ENCODE measurements at regions not wholly inside any gene's neighbourhood (a gene's known extent, or its start where the extent isn't known, plus 50 kb on each side); places are given as distances from the start of the nearest gene placed in this dataset.

GRCh38 chr4:114527637-114528036, 71.0 kb upstream of the UGT8 start:
- in situ Hi-C loops (cut with MboI; ENCODE audit: low pct_unique_long_range_greater_than_20kb, low sequenced_read_pairs, unreplicated experiment) = no loop called here
- DNase-seq (ENCODE audit: low spot score) = no peak
- TF ChIP-seq CTCF (IDR thresholded peaks at IDR 0.05; ENCODE audit: extremely low read depth, insufficient read depth, missing control alignments) = no peak

DNA sequence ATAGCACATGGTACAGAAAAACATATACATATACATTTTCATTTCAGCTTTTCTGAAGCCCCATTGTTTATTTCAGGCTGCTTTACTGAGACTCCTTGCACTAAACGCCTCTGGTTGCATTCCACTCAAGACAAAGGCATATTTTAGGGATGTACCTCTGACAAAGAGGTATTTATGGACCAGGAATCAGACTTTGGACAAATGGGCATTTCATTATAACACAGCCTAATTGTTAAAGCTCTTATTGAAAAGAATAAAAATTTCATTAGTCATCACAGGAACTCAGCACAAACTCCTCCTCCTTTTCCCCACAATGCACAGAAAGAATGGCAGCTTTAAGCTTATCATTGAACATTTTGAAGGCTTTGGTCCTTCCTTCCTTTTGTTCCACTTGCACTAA, 62.9 kb upstream of the UGT8 start:
- no peak for DNase-seq (ENCODE audit: low spot score)
- in situ Hi-C loops (cut with MboI; ENCODE audit: low pct_unique_long_range_greater_than_20kb, low sequenced_read_pairs, unreplicated experiment) = no loop called here
- TF ChIP-seq CTCF (IDR thresholded peaks at IDR 0.05; ENCODE audit: extremely low read depth, insufficient read depth, missing control alignments) = no peak

- in situ Hi-C loops (cut with MboI; ENCODE audit: low pct_unique_long_range_greater_than_20kb, low sequenced_read_pairs, unreplicated experiment) = no loop called here
- DNase-seq (ENCODE audit: low spot score) = no peak
- TF ChIP-seq CTCF (IDR thresholded peaks at IDR 0.05; ENCODE audit: extremely low read depth, insufficient read depth, missing control alignments) = no peak
These were observed 61.3 kb upstream of the UGT8 start for GRCh38 chr4:114537352-114537751.

GRCh38 chr4:114538012-114538617, 60.5 kb upstream of the UGT8 start:
- no peak for TF ChIP-seq CTCF (IDR thresholded peaks at IDR 0.05; ENCODE audit: extremely low read depth, insufficient read depth, missing control alignments)
- in situ Hi-C loops (cut with MboI; ENCODE audit: low pct_unique_long_range_greater_than_20kb, low sequenced_read_pairs, unreplicated experiment) = no loop called here
- DNase-seq (ENCODE audit: low spot score) = no peak

GRCh38 chr4:114539985-114540384, 58.6 kb upstream of the UGT8 start:
- TF ChIP-seq CTCF (IDR thresholded peaks at IDR 0.05; ENCODE audit: extremely low read depth, insufficient read depth, missing control alignments) = no peak
- in situ Hi-C loops (cut with MboI; ENCODE audit: low pct_unique_long_range_greater_than_20kb, low sequenced_read_pairs, unreplicated experiment) = no loop called here
- DNase-seq (ENCODE audit: low spot score) = no peak

- TF ChIP-seq CTCF (IDR thresholded peaks at IDR 0.05; ENCODE audit: extremely low read depth, insufficient read depth, missing control alignments) = no peak
- in situ Hi-C loops (cut with MboI; ENCODE audit: low pct_unique_long_range_greater_than_20kb, low sequenced_read_pairs, unreplicated experiment) = no loop called here
- no peak for DNase-seq (ENCODE audit: low spot score)
These were observed 51.1 kb upstream of the UGT8 start for GRCh38 chr4:114547340-114548134.

All from GM13977 (cell line).